HG03432 (cell line): ENCODE measurements at regions not wholly inside any gene's neighbourhood (a gene's known extent, or its start where the extent isn't known, plus 50 kb on each side); places are given as distances from the start of the nearest gene placed in this dataset.

ENCODE experiments used
- ATAC-seq: cut with Tn5 transposase; IDR thresholded peaks from one replicate; pipeline ENCODE4 v1.9.1; 2021; ENCODE audit warnings: mild to moderate bottlenecking, moderate library complexity; ENCODE audit not compliant: unreplicated experiment

DNA sequence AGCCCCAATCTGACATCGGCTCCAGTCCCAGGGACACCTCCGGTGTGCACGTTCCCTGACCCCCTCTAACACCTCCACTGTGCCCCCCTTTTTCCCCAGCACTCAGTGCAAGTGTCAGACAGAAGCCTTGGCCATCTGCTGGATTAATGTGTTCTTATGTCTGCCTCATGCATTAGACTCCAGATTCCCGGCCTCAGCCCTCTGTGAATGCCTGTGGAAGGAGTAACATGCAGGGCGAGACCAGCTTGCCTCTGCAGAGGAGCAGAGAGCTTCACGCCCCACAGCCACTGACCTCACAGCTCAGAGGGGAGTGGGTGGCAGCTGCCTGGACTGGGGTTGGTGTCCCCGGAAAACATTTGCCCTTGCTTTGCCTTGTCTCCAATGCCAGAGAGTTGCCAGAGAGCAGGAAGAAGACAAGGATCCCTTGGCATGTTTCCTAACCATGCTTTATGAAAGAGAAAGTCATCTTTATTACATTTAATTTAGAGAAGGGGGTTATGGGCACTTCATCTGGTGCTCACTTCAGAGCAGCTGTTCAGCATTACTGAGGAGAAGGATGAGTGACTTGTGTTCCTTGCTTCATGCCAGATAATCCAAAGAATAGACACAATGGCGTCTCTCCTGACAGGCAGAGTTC lies 91.6 kb upstream of the CXCL12 start:
- no peak for ATAC-seq

DNA sequence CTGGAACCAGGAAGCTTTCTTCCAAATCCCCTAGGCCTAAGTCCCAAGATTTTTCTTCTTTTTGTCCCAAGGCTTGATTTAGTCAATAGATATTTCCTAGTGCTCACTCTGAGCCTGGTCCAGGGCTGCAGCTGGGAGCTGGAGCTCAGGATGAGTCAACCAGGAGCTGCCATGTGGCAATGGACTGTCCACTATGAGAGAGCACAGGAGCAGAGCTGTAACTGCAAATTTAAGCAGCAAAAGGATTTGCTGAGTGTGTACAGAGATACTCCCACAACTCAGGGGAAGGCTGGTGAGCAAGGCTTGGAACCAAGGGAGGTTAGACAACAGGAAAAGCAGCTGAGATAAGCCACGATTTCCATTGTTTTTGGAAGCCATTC lies 92.1 kb upstream of the CXCL12 start:
- ATAC-seq, result no peak

DNA sequence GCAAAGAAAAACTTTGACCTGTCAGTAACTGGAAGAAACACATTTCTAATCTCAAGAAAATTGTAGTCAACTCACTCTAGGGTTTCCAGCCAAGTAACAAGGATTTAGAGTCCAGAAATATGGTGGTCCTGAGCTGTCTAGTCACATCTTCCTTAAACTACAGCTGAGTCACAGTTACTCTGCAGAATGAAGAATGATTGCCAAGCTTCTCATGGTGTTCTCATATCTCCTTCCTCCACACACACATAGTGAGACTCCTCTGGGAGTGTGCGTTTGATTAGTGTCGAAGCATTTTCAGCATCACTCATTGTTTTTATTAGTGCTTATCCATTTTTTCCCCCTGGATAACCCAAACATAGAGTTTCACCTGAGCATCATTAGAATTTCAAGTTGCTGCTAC lies 93.1 kb upstream of the CXCL12 start:
- no peak for ATAC-seq

DNA sequence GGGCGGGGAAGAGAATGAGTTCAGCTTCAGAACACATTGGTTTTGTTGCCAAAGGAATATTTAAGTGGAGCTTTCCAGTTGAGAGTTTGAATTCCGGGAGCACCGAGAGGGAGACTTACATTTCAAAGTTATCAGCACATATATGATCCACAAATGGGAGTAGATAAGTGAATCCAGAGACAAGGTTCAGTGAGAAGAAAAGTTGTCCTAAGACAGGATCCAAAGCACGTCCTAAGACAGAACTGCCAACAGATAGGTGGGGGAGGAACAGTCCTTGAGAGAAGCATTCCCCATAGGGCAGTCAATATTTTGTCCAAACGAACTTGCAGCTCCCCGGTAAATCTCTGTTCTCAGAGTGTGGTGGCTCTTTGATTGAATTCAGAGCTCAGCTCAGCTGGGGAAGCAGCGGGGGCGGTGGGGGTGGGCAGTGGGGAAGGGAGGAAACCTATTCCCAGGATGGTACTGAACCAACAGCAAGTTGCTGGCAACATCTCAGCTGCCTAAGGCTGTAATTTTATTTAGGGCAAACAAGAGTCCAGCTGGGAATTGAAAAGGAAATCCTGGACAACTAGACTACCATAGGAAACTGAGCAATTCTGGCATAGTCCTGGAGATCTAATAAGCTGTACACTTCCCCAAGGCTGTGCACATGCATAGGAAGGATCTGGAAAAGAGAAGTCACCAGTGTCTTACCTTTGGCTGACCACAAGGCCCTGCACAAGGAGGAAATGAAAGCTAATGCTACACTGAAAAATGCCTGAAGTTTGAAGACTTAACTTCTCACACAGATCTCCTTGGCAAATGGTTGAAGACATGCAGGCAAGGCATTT lies 94.2 kb upstream of the CXCL12 start:
- ATAC-seq, result no peak

- no peak for ATAC-seq
Observed at GRCh38 chr10:44492678-44493077, 107.8 kb upstream of the CXCL12 start.

DNA sequence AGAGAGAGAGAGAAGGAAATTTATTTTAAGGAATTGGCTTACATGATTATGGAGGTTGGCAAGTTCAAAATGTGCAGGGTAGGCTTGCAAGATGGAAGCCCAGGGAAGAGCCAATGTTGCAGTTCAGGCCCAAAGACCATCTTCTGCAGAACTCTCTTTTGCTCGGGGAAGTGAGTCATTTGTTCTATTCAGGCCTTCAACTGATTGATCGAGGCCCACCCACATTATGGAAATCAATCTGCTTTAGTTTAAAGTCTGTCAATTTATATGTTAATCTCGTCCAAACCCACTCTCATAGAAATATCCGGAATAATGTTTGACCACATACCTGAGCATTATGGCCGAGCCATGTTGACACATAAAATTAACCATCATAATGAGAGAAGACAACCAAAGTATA lies 113.3 kb upstream of the CXCL12 start:
- ATAC-seq, result no peak

GRCh38 chr10:44500451-44500850 lies 115.6 kb upstream of the CXCL12 start:
- no peak for ATAC-seq

DNA sequence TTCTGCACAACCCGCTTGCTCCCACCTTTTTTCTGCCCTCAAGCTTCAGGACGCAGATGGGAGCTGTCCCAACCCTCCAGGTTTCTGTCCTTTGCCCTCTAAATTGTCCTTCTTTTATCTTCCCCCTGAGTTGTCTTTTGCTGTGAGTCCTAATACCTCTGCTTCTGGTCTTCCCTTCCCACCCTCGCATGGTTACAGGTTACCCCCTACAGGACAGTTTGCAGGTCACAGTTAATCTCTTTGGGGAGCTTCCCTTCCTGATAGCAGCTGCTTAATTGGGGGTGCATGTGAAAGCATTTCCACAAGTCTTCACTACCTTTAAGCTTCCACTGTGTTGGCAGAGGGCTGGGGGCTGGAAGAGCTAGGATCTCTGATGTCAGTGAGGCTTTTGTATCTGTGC lies 121.5 kb upstream of the CXCL12 start:
- no peak for ATAC-seq

DNA sequence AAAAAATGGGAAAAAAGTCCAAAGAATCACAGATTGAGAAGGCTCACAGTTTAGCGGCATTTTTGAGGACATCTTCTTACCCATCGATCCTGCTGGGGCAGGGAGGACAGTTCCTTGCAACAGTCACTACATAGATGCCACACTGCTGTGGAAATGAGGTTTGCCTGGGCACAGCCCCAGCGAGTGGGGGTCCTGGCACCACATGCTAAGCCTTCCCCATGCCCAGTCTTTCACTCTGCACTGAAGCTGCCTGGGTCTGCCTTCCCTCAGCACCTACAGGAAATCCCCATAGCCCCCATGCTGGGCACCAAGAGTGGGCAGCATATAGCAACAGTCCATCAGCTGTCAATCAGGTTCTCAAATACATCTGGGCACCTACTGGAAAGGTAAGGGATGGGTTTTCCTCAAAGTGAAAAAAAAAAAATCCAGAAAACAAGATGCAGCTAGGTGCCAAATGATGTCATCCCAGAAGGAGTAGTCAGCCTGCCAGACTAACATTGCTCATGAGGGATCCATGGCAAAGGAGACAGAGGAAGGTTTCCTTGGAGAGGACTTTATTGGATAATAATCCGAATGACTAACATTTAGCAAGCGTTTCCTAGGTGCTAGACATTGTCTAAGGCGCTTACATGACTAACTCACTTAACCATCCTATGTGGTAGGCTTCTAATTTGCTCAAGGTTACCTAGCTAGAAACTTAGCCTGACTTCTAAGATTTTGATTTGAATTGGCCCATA lies 125.7 kb upstream of the CXCL12 start:
- no peak for ATAC-seq

- ATAC-seq, result no peak
Observed at GRCh38 chr10:44511166-44511565, 126.3 kb upstream of the CXCL12 start.

- ATAC-seq, result no peak
Observed at GRCh38 chr10:44511601-44512000, 126.7 kb upstream of the CXCL12 start.

DNA sequence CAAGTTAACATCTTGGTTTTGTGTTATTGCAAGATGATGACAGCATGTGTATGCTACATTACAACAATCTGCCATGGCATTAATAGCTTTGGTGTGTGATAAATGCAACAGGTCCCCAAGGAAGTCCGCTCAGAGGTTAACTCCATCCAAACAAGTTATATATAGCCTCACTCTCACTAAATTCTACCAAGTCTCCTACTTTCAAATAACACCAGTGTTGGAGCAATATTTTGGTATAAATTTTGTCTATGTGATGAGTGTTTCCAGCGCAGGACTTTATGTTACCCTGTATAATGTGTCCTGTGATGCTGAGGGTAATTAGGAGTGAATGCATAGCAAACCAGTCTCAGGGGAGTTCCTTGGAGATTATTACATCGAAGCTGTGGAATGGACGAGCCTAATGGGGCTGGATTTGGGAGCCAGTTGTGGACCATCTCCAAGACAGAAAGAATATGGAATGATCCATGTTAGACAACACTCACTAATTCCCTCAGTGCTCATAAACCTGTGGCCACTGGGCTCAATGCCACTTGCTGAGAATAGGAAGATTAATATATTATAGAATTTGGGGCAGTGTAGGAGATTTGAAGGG lies 127.6 kb upstream of the CXCL12 start:
- ATAC-seq, result no peak

- ATAC-seq, result no peak
Observed at GRCh38 chr10:44513591-44513990, 128.7 kb upstream of the CXCL12 start.

DNA sequence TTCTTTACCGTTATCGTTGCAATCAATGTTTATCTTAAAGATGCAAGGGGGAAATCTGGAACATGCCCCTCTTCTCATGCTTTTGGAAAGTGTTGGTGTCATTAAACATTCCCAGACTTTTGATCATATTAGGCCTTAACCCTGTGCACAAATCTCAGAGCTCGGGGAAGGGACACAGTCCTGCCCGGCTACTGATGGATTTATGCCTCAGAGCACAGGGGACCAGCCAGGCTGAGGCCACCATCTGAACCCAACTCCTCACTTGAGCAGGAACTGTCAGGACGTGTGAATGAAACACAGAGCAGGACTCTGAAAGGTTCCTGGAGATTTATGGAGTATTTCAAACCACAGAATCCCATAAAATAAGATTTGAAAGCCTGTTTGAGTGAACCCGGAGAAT lies 132.0 kb upstream of the CXCL12 start:
- no peak for ATAC-seq

- ATAC-seq, result no peak
Observed at GRCh38 chr10:44517635-44518034, 132.7 kb upstream of the CXCL12 start.

- no peak for ATAC-seq
Observed at GRCh38 chr10:44519361-44519760, 134.5 kb upstream of the CXCL12 start.

GRCh38 chr10:44520651-44521050 lies 135.8 kb upstream of the CXCL12 start:
- no peak for ATAC-seq

- no peak for ATAC-seq
Observed at GRCh38 chr10:44539178-44539577, 154.3 kb upstream of the CXCL12 start.

- no peak for ATAC-seq
Observed at GRCh38 chr10:44552726-44553125, 167.8 kb upstream of the CXCL12 start.

DNA sequence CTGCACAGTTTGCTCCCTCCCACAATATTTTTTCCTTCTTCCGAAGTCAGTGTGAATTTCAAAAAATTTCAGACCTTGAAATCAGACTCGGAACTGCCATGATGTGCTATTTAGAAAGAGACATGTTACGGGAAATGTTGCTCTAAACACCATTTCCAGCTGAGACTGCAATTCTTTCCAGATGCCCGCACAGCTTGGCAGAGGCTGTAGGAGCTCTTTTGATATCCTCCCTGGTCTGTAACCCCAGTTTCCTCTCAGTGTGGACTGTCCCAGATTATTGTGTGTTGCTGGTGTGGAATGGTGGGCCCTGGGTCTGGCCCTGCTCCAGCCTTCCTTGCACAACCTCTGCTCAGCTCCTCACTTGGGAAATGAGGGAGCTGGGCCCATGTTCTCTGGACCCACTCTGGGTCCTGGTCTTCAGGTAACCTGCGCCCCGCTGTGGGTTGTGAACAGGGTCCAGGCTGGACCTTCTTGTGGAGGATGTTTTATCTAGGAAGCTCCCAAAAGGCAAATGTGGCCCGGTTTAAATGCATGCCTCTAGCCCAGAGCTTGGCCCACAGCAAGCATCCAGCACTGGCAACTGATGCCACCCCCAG lies 172.8 kb upstream of the CXCL12 start:
- no peak for ATAC-seq

DNA sequence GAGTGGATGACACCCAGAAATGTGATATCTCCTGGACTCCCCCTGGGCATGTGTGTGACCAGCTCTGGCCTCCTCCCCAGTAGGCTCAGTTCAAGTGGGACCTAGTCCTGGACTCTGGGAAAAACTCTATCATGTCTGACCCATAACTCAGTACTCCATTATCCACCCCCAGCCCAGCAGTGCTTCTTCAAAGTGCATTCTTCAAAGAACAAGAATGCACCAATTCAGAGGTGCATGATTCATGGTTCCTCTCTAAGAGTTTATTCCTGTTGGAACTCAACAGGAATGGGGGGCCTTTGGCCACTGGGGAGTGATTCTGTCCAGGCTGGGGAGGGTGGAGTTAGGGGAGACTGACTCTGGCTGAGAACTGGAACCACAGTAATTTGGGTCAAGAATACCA lies 173.6 kb upstream of the CXCL12 start:
- ATAC-seq, result no peak
